NCI-H345 treated with DMSO at 0.1 percent for 48 hours (cell line): ENCODE measurements at regions not wholly inside any gene's neighbourhood (a gene's known extent, or its start where the extent isn't known, plus 50 kb on each side); places are given as distances from the start of the nearest gene placed in this dataset.

ENCODE experiments used
- DNase-seq: peaks from one replicate; lab custom pipeline; 2025; ENCODE audit not compliant: unreplicated experiment; lab: John Stamatoyannopoulos, UW

GRCh38 chr4:137209240-137209639 is 323.1 kb downstream of the PCDH18 start:
- no peak for DNase-seq

GRCh38 chr4:137206781-137207180 is 325.5 kb downstream of the PCDH18 start:
- DNase-seq: no peak

GRCh38 chr4:137203601-137204000 is 328.7 kb downstream of the PCDH18 start:
- no peak for DNase-seq

GRCh38 chr4:137200322-137200721 is 332.0 kb downstream of the PCDH18 start:
- no peak for DNase-seq

- no peak for DNase-seq
Observed at GRCh38 chr4:137198791-137199190, 333.5 kb downstream of the PCDH18 start.

- DNase-seq: no peak
Observed at GRCh38 chr4:137194670-137195069, 337.6 kb downstream of the PCDH18 start.

GRCh38 chr4:137193564-137193963 is 338.7 kb downstream of the PCDH18 start:
- no peak for DNase-seq

- no peak for DNase-seq
Observed at GRCh38 chr4:137181293-137181899, 350.9 kb downstream of the PCDH18 start.

GRCh38 chr4:137180349-137180748 is 351.9 kb downstream of the PCDH18 start:
- DNase-seq: no peak

GRCh38 chr4:137156807-137157206 is 375.5 kb downstream of the PCDH18 start:
- DNase-seq: no peak

- no peak for DNase-seq
Observed at GRCh38 chr4:137156054-137156453, 376.2 kb downstream of the PCDH18 start.

- DNase-seq: no peak
Observed at GRCh38 chr4:137131201-137131600, 401.1 kb downstream of the PCDH18 start.

- DNase-seq: no peak
Observed at GRCh38 chr4:137129845-137130244, 402.4 kb downstream of the PCDH18 start.

- DNase-seq: no peak
Observed at GRCh38 chr4:137129441-137129840, 402.9 kb downstream of the PCDH18 start.

- no peak for DNase-seq
Observed at GRCh38 chr4:137125011-137125410, 407.3 kb downstream of the PCDH18 start.

- peak; percentile 27 for DNase-seq
Observed at GRCh38 chr4:137124278-137124932, 407.9 kb downstream of the PCDH18 start.

GRCh38 chr4:137122876-137123275 is 409.4 kb downstream of the PCDH18 start:
- DNase-seq: no peak

GRCh38 chr4:137116144-137116543 is 416.1 kb downstream of the PCDH18 start:
- no peak for DNase-seq

- no peak for DNase-seq
Observed at GRCh38 chr4:137106733-137107132, 425.6 kb downstream of the PCDH18 start.

- no peak for DNase-seq
Observed at GRCh38 chr4:137106287-137106686, 426.0 kb downstream of the PCDH18 start.

- DNase-seq: no peak
Observed at GRCh38 chr4:137090951-137091350, 441.3 kb downstream of the PCDH18 start.

- DNase-seq: no peak
Observed at GRCh38 chr4:137083571-137084135, 448.6 kb downstream of the PCDH18 start.

GRCh38 chr4:137082061-137082460 is 450.2 kb downstream of the PCDH18 start:
- no peak for DNase-seq
